ENCODE measurements at regions not wholly inside any gene's neighbourhood (a gene's known extent, or its start where the extent isn't known, plus 50 kb on each side); places are given as distances from the start of the nearest gene placed in this dataset.
"Not testable (repeated sequence)": the region's sequence is repeated elsewhere in the genome, so short reads cannot be mapped to it uniquely, and the experiment has no call there.

DNA sequence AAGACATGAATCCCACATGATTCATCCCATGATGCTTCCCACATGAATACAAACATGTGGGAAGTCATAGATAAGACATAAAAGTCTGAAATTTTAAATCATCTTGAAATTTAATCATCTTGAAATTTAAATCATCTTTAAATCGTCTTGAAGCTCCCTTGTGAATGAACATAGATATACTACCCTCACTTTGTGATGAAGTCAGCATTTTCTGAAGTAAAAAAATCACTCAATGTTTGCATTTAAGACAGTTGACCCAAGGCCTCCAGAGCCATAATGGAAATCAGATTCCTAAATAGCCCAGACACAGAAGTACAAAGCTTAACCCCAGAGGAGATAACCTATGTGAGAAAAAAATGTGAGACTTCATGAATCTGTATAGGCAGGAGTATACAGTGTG is 279.4 kb downstream of the ZBBX start:
- DNase-seq = no peak

- no peak for DNase-seq
These were observed 279.9 kb downstream of the ZBBX start for GRCh38 chr3:167100200-167100599.

- DNase-seq = no peak
These were observed 284.1 kb downstream of the ZBBX start for GRCh38 chr3:167095976-167096375.

DNA sequence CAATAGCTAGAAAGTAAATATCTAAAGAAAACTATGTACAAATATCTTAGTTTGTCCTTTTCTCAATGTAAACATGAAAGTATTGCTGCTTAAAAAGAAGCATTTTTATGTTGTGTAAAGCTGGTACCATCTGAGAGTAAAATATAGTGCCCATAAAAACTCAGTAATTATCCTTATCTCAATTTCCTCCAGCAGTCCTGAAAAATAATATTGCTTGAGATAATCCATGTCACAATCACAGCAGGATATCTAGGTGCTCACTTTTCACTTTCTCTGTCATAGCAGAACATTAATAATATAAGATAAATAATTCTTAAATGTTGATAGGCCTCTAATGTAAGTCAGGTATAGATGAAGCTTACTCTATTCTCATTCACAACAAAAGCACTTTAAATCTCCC is 285.5 kb downstream of the ZBBX start:
- no peak for DNase-seq

- DNase-seq = no peak
These were observed 288.9 kb downstream of the ZBBX start for GRCh38 chr3:167091226-167091625.

GRCh38 chr3:167084545-167084944 is 295.6 kb downstream of the ZBBX start:
- DNase-seq = no peak

DNA sequence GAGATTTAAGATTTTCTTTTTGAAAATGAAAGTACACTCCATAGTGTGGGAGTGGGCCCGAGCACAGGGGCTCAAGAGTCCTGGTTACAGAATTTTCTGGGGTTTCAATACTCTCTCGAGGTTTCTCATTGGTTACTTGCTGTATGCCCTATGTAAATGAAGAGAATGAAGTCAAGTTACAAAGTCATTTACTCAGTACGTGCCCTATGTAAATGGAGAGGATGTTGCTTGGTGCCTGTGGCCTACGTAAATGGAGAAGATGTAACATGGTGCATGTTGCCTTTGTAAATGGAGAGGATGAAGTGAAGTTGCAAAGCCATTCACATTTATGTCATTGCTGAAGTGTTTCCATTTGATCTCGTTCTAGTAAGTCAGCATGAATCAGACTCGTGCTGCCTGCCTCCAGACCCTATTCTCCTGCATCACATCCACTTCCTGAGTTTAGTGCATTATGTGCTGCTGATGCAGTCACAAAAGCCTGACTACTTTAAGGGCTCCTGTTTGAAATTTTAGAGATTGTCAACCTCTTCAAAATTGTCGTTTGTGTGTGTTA is 302.0 kb downstream of the ZBBX start:
- no peak for DNase-seq

DNA sequence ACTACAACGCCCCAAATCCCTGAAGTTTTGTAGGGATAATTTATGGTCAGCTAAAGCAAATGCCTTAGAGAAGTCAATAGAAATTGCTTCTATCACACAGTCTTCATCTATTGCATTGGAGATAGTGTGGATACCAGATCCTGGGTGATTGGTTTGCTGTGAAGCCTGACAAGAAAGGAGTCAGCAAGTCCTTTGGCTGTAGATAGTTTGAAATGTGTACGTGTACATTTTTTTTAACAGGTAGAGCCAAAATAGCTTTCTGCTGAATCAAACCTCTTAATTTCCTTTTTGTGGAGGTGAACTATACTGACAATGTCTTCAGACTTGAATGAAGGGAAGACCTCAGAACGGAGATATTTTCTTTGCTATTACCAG is 312.3 kb downstream of the ZBBX start:
- no peak for DNase-seq

DNA sequence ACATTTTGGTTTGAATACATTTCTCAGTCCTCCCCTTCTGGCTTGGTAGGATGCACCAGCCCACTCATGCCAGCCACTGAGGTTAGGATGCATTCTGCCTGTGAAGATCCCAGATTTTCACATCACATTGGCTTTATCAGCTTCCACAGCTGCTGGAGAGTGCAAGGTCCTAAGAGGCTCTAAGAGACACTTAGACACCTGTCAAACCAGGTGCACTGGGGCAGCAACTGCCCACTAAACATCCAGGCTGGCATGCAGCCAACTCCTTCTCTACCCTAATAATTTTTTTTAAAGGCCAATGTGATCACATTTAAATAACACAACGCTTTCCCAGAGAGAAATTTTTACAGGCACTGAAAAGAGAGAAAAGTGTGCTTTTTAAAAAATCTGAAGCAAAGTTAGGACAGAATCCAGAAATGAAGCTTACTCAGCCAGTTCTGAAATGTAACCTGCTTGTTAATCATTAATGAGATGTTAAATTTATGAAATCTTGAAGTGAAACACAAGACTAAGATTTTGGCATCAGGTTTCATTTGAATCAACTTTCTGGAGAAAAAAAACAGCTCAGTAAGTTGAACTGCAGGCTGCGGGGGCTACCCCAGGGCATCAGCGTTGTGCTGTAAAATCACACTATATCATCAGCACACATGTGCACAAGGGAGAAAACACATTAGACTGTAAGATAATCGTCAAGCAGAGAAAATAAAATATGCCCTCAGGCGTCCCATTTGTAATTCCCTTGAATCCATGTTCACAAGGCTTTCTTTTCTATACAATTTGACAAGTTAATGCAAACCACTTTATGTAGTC is 312.9 kb downstream of the ZBBX start:
- DNase-seq = peak; percentile 84

- DNase-seq = no peak
These were observed 322.5 kb downstream of the ZBBX start for GRCh38 chr3:167057581-167057980.

DNA sequence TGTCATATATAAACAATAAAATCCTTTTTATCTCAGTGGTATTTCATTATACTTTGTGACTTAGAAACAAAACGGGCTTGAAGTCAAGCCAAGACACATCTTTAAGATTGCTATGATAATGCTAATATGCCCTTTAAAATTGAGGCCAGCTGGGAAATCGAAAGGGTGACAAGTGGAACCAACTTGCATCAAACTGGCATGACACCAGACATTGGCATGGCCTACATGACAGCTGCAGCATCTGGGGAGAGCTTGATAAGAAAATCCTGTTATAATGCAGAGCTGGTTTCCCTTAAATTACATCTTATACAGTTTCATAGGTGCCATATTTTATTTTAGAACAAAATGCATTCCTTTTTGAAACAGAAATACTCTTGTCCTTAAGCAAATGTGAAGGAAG is 325.2 kb downstream of the ZBBX start:
- no peak for DNase-seq

DNA sequence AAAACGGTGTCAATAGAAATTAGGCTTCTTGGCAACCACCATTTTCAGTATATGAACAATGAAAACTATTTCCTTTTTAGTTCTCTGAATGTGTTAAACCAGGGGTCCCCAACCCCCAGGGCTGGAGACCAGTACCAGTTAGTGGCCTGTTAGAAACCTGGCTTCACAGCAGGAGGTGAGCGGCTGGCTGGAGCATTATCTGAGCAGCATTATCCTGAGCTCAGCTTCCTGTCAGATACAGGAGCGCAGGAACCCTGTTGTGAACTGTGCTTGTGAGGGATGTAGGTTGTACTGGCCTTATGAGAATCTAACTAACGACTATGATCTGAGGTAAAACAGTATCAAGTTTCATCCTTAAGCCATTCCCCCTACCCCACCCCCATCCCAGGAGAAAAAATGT is 328.7 kb downstream of the ZBBX start:
- DNase-seq = no peak

DNA sequence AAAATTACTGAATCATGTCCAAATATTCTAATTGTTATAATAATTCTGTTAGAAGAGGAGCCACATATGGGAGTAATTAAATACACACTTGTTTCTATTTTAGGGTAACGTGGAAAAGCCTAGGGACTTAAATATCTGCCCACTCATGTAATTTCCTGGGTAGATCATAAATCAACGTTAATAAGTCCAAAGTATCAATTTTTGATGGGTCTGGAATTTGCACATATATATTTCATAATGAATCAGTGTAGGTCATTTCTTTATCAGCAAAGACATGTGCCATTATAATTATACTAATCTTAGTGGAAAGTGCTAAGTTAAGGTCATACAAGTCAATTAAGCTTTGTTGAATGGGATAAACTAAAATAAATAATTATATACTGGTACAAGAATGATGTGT is 346.2 kb downstream of the ZBBX start:
- no peak for DNase-seq

- DNase-seq = peak; percentile 82
These were observed 347.7 kb downstream of the ZBBX start for GRCh38 chr3:167032267-167032876.

DNA sequence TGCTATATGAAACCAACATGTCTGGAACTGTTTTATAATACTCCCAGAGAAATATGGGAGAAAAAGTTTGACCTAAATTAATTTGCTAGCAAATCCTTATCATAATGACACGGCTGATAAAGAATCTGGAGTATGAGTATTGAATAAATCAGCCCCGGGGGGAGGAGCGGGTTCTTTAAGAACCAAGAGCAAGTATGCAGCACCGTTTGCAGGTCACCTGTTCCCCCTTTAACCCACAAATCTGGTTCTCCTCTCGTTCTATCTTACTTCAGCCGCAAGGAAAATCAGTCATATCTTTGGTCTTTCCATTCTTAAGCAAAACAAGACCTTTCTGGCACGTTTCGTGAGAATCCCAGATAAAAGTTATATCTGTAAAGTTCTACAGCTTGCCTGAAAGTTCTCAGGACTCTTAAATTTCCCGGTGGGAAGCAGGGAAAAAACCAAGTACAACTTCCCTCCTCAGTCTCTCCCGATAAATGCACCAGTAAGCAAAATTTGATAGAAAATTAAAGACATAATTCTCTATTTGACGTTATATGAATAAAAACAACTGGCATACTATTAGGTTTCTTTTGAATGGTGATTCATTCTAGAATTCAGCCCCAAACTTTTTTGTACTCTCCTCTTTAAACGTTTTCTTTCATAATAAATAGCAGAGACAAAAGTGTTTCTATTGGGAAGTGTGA is 348.6 kb downstream of the ZBBX start:
- DNase-seq = no peak

DNA sequence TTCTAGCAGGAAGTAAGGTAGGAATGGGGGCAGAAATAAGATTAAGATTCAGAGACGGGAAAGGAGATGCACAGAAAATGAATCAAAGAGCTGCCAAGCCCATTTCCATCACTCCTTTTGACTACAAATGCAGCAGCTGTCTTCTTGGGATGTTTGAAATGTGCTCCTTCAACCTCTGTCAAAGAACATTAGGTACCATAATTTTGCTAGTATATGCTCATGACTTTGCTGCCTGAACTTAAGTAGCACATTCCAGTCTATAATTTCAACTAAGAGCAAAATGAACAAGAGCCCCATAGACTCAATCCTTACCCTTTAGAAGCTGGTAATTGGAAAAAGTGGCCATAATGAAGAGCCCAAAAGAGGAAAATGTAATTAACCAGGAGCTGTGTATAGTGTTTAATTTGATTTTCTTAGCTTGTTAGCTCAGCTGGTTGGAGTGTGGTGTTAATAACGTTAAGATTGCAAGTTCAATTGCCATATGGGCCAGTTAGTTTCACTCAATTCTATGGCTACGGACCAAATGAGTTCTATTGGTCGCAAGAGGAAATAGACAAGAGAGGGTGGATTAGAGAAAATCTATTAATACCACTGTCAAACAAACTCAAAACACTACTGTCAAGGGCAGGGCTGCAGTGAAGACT is 349.9 kb downstream of the ZBBX start:
- DNase-seq = no peak

DNA sequence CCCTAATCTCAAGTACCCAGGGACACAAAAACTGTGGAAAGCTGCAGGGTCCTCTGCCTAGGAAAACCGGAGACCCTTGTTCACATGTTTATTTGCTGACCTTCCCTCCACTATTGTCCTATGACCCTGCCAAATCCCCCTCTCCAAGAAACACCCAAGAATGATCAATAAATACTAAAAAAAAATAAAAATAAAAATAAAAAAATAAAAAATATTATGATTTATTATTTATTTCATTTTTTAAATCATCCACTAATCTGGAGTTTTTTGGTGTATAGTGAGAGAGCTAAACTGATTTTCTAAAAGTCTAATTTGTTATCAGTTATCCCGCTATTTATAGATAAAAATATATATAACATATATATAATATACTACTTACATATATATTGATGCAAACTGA is 360.6 kb downstream of the ZBBX start:
- DNase-seq = not testable (repeated sequence)

DNA sequence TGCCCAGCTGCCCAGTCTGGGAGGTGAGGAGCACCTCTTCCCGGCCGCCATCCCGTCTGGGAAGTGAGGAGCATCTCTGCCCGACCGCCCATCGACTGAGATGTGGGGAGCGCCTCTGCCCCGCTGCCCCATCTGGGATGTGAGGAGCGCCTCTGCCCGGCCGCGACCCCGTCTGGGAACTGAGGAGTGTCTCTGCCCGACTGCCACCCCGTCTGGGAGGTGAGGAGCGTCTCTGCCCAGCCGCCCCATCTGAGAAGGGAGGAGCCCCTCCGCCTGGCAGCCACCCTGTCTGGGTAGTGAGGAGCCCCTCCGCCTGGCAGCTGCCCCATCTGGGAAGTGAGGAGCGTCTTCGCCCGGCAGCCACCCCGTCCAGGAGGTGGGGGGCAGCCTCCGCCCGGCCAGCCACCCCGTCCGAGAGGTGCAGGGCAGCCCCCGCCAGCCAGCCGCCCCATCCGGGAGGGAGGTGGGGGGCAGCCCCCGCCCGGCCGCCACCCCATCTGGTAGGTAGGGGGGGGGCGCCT is 361.4 kb downstream of the ZBBX start:
- DNase-seq = not testable (repeated sequence)

- DNase-seq = no peak
These were observed 367.4 kb downstream of the ZBBX start for GRCh38 chr3:167012691-167013090.

DNA sequence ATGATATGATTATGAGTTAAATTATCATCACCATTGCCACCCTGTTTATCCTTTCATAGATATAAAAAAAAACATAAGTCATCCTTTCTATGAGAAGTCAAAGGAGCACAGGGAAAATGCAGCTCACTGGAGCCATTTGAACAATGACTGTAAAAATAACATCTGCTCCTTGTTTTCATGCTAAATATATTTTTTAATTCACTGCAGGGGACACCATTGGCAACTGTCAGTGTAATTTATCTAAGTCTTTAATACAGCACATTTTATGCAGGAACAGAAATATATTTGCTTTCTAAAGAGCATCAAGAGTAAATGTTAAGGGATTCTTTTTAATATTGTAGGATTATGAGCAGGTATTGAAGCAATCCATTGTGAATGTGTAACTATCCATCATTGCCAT is 371.3 kb downstream of the ZBBX start:
- DNase-seq = no peak

- no peak for DNase-seq
These were observed 378.7 kb downstream of the ZBBX start for GRCh38 chr3:167001374-167001773.

DNA sequence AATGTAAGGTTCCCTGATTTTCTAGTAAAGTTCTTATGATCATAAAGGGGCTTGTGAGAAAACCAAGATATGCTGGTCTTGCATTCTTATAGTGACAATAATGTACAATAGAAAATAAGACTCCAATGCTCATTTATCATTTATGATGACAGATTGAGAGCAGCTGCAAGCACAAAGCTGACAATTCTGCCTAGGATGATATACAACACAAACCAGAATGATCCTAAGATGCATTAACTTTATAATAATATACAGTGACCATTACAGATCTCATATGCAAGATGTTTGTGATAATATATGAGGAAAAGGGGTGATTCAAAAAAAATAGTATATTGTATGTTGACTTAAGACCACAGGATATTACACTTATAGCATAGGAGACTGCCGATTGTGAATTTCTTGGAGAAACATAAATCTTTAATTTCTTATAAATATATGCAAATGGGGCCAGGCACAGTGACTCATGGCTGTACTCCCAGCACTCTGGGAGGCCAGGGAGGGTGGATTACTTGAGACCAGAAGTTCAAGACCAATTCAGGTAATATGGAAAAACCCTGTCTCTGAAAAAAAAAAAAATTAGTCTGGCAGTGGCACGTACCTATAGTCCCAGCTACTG is 387.0 kb downstream of the ZBBX start:
- DNase-seq = peak; percentile 13

DNA sequence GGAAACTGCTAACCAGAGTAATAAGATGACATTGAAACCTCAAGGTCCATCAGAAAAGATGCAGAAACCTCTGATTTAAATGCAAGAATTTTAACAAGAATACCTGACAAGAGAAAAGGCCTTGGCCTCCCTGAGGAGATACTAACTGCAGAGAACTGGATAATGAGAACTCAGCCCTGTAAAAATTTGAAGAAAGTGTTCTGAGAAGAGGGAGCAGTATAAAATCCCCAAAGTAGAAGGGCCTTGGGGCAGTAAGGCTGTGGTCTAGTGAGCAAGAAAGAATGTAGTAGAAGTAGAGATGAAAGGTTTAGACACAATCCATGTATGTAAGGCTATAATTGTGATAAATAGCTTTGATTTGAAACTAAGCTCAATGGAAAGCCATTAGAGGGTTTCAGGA is 394.1 kb downstream of the ZBBX start:
- no peak for DNase-seq

Data from COR-L47 (cell line).